MM.1S (cell line): ENCODE measurements at regions not wholly inside any gene's neighbourhood (a gene's known extent, or its start where the extent isn't known, plus 50 kb on each side); places are given as distances from the start of the nearest gene placed in this dataset.

Experiments
- CTCF ChIP-seq: fragments of 300-600 bp; sonication (generic); IDR thresholded peaks from 2 replicates; pipeline ENCODE4 v1.5.1; 2016; ENCODE audit warnings: antibody characterized with exemption, low read length, mixed read lengths
- EZH2 ChIP-seq: fragments of 300-600 bp; sonication (generic); optimal IDR thresholded peaks from 2 replicates; pipeline ENCODE3; 2017; ENCODE audit warnings: low read depth, mild to moderate bottlenecking, antibody characterized with exemption, low read length, mixed read lengths
- EZH2phosphoT487 ChIP-seq: fragments of 300-600 bp; sonication (generic); IDR thresholded peaks from 2 replicates; pipeline ENCODE4 v1.6.1; 2018; ENCODE audit warnings: antibody characterized with exemption, low read length

GRCh38 chr4:84179409-84179808 lies 319.7 kb downstream of the NKX6-1 start:
- TF ChIP-seq CTCF (no peak), EZH2phosphoT487 (no peak), EZH2 (no peak)
